ENCODE measurements at regions not wholly inside any gene's neighbourhood (a gene's known extent, or its start where the extent isn't known, plus 50 kb on each side); places are given as distances from the start of the nearest gene placed in this dataset.

DNA sequence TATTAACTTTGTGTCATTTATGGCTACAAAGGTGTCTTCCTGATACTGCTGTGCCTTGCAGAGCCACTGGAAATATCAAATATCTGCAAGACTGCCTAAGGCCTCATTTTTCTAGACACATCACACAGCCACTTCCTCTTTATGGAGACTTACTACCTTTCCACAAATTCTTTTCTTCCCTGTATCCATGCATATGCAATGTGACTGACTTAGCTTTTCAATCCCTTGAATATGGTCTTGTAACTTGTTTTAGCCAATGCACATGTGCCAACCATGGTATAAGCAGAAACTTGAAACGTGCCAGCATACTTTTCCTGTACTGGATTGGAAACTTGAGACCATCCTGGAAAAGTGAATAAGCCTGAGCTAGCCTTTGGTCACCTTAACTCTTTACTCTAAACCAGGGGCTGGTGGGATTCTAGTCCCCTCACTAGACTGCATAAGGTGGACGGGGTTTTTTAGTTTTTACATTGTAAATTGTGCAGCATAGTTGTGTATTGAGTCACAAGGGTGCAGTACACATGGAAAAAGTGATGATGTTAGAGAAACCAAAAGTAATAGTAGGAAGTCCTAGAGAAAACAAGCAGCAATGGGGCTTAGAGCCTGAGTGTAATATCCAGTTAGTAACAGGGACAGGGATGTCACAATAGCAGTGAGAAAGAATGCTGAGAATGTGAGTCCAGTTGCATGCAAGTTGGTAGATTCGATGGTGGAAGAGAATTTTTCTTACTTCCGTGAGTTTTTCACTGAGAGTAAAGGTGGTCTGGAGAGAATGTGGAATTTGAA, 879.5 kb downstream of the SORCS1 start:
- H3K27ac Mint-ChIP-seq, result no peak overlapping the region; the same call in 1 of the 2 replicates

DNA sequence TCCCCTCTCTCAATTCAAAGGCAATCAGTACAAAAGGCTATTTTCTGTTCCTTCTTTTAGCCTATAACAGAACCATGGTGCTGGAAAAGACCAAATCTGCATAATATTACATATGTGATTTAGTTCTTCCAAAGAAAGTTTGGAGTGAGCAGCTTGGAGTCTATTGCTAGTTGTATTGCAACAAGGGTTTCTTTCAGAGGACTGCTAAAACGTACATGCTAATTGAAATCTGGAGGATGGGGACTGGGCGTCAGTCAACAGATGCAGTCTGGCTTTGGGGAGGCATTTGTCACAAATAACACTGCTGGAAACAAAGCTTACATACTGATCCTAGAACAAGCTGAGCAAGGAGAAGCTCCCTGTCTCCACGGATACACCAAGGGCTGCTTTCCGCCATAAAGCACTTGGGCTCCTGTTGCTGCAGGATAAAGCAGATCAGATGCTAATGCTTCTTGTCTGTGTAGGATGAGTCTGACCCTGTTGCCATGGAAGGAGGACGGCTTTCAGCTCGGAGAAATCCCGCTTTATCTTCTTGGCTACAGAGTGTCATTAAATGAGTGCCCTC, 883.5 kb downstream of the SORCS1 start:
- ATAC-seq, result peak; percentile 46

More for the DNA sequence above, 879.5 kb downstream of the SORCS1 start:
- CTCF ChIA-PET, result no interaction called here
- H3K4me1 Mint-ChIP-seq, result peaks cover 16% of the 10 kb centered on the region
- DNase-seq (ENCODE audit: low spot score) (no peak), ATAC-seq (peak; percentile 50)
- peaks cover 7% of the 10 kb centered on the region for H3K9me3 Mint-ChIP-seq
- no peak overlapping the region for H3K4me3 Mint-ChIP-seq
- TF ChIP-seq, protein P1, sequence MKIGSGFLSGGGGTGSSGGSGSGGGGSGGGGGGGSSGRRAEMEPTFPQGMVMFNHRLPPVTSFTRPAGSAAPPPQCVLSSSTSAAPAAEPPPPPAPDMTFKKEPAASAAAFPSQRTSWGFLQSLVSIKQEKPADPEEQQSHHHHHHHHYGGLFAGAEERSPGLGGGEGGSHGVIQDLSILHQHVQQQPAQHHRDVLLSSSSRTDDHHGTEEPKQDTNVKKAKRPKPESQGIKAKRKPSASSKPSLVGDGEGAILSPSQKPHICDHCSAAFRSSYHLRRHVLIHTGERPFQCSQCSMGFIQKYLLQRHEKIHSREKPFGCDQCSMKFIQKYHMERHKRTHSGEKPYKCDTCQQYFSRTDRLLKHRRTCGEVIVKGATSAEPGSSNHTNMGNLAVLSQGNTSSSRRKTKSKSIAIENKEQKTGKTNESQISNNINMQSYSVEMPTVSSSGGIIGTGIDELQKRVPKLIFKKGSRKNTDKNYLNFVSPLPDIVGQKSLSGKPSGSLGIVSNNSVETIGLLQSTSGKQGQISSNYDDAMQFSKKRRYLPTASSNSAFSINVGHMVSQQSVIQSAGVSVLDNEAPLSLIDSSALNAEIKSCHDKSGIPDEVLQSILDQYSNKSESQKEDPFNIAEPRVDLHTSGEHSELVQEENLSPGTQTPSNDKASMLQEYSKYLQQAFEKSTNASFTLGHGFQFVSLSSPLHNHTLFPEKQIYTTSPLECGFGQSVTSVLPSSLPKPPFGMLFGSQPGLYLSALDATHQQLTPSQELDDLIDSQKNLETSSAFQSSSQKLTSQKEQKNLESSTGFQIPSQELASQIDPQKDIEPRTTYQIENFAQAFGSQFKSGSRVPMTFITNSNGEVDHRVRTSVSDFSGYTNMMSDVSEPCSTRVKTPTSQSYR (CRISPR knock-in tag; IDR thresholded peaks at IDR 0.05), result no peak
- no peak for TF ChIP-seq NFATC4 (CRISPR knock-in tag; IDR thresholded peaks at IDR 0.05)
- TF ChIP-seq, protein P2, sequence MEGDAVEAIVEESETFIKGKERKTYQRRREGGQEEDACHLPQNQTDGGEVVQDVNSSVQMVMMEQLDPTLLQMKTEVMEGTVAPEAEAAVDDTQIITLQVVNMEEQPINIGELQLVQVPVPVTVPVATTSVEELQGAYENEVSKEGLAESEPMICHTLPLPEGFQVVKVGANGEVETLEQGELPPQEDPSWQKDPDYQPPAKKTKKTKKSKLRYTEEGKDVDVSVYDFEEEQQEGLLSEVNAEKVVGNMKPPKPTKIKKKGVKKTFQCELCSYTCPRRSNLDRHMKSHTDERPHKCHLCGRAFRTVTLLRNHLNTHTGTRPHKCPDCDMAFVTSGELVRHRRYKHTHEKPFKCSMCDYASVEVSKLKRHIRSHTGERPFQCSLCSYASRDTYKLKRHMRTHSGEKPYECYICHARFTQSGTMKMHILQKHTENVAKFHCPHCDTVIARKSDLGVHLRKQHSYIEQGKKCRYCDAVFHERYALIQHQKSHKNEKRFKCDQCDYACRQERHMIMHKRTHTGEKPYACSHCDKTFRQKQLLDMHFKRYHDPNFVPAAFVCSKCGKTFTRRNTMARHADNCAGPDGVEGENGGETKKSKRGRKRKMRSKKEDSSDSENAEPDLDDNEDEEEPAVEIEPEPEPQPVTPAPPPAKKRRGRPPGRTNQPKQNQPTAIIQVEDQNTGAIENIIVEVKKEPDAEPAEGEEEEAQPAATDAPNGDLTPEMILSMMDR (IDR thresholded peaks at IDR 0.05), result no peak
- no peak for TF ChIP-seq ZNF121 (CRISPR knock-in tag; IDR thresholded peaks at IDR 0.05)
- TF ChIP-seq, protein P3, sequence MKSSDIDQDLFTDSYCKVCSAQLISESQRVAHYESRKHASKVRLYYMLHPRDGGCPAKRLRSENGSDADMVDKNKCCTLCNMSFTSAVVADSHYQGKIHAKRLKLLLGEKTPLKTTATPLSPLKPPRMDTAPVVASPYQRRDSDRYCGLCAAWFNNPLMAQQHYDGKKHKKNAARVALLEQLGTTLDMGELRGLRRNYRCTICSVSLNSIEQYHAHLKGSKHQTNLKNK (CRISPR knock-in tag; IDR thresholded peaks at IDR 0.05), result no peak
- TF ChIP-seq, protein P4, sequence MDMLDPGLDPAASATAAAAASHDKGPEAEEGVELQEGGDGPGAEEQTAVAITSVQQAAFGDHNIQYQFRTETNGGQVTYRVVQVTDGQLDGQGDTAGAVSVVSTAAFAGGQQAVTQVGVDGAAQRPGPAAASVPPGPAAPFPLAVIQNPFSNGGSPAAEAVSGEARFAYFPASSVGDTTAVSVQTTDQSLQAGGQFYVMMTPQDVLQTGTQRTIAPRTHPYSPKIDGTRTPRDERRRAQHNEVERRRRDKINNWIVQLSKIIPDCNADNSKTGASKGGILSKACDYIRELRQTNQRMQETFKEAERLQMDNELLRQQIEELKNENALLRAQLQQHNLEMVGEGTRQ (CRISPR knock-in tag; IDR thresholded peaks at IDR 0.05), result no peak
- no peak for TF ChIP-seq ELF4 (CRISPR knock-in tag; IDR thresholded peaks at IDR 0.05; ENCODE audit: low read depth)
- no peak for TF ChIP-seq ZNF263 (CRISPR knock-in tag; IDR thresholded peaks at IDR 0.05; ENCODE audit: low read depth)
- TF ChIP-seq, protein P5, sequence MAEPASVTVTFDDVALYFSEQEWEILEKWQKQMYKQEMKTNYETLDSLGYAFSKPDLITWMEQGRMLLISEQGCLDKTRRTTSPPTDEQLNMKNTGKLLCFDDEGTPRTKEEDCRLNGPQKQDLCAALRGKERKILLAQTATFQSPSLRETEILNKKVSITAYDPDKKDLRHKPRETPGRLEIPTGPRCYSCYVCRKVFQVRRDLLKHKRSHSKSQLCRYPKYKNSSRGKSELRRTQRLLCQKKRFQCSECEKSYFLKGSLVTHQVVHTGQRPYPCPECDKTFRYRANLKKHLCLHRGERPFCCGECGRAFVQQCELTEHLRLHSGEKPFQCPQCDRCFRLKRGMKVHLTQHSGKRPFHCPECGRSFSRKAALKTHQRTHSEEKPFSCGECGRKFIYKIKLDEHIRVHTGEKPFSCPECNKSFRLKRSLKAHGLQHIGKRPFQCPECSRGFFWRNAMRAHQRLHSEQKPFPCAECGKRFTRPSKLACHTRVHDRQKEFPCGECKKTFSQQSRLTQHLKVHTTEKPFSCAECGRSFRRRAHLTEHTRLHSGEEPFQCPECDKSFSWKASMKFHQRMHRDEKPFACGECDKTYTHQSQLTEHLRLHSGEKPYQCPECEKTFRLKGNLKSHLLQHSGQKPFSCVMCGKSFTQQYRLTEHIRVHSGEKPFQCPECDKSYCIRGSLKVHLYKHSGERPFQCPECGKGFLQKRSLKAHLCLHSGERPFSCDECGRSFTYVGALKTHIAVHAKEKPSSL (CRISPR knock-in tag; conservative IDR thresholded peaks at IDR 0.05), result no peak
- POLR2A ChIA-PET, result no interaction called here
- no peaks in the 10 kb centered on the region for H3K27me3 Mint-ChIP-seq (ENCODE audit: low read depth)
- H3K36me3 Mint-ChIP-seq, result 0 out of 2 replicates have a peak, but pooled peaks cover 5% of the 10 kb centered on the region

More for the DNA sequence above, 883.5 kb downstream of the SORCS1 start:
- Mint-ChIP-seq H3K9me3 (peaks cover 7% of the 10 kb centered on the region), H3K27ac (no peak overlapping the region), H3K4me3 (no peak overlapping the region), H3K36me3 (0 out of 2 replicates have a peak, but pooled peaks cover 5% of the 10 kb centered on the region), H3K27me3 (ENCODE audit: low read depth) (no peaks in the 10 kb centered on the region), H3K4me1 (peaks cover 13% of the 10 kb centered on the region)
- ChIA-PET POLR2A (no interaction called here), CTCF (no interaction called here)
- no peak for DNase-seq (ENCODE audit: low spot score)
- TF ChIP-seq, protein P6, sequence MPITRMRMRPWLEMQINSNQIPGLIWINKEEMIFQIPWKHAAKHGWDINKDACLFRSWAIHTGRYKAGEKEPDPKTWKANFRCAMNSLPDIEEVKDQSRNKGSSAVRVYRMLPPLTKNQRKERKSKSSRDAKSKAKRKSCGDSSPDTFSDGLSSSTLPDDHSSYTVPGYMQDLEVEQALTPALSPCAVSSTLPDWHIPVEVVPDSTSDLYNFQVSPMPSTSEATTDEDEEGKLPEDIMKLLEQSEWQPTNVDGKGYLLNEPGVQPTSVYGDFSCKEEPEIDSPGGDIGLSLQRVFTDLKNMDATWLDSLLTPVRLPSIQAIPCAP (CRISPR knock-in tag; IDR thresholded peaks at IDR 0.05), result no peak
- no peak for TF ChIP-seq PRRX2 (CRISPR knock-in tag; IDR thresholded peaks at IDR 0.05)
- TF ChIP-seq TEAD1 (CRISPR knock-in tag; IDR thresholded peaks at IDR 0.05), result no peak
- TF ChIP-seq, protein P7, sequence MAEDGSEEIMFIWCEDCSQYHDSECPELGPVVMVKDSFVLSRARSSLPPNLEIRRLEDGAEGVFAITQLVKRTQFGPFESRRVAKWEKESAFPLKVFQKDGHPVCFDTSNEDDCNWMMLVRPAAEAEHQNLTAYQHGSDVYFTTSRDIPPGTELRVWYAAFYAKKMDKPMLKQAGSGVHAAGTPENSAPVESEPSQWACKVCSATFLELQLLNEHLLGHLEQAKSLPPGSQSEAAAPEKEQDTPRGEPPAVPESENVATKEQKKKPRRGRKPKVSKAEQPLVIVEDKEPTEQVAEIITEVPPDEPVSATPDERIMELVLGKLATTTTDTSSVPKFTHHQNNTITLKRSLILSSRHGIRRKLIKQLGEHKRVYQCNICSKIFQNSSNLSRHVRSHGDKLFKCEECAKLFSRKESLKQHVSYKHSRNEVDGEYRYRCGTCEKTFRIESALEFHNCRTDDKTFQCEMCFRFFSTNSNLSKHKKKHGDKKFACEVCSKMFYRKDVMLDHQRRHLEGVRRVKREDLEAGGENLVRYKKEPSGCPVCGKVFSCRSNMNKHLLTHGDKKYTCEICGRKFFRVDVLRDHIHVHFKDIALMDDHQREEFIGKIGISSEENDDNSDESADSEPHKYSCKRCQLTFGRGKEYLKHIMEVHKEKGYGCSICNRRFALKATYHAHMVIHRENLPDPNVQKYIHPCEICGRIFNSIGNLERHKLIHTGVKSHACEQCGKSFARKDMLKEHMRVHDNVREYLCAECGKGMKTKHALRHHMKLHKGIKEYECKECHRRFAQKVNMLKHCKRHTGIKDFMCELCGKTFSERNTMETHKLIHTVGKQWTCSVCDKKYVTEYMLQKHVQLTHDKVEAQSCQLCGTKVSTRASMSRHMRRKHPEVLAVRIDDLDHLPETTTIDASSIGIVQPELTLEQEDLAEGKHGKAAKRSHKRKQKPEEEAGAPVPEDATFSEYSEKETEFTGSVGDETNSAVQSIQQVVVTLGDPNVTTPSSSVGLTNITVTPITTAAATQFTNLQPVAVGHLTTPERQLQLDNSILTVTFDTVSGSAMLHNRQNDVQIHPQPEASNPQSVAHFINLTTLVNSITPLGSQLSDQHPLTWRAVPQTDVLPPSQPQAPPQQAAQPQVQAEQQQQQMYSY (CRISPR knock-in tag; IDR thresholded peaks at IDR 0.05), result no peak
